HG03571 (cell line): ENCODE measurements at regions not wholly inside any gene's neighbourhood (a gene's known extent, or its start where the extent isn't known, plus 50 kb on each side); places are given as distances from the start of the nearest gene placed in this dataset.

Experiments
- ATAC-seq: cut with Tn5 transposase; IDR thresholded peaks from one replicate; pipeline ENCODE4 v1.9.1; 2021; ENCODE audit not compliant: unreplicated experiment

GRCh38 chr5:155068616-155069100 lies 55.1 kb downstream of the KIF4B start:
- no peak for ATAC-seq

GRCh38 chr5:155069961-155070360 lies 56.4 kb downstream of the KIF4B start:
- no peak for ATAC-seq

GRCh38 chr5:155070781-155071180 lies 57.2 kb downstream of the KIF4B start:
- ATAC-seq: no peak

- ATAC-seq: no peak
These were observed 62.8 kb downstream of the KIF4B start for GRCh38 chr5:155076379-155076778.

- no peak for ATAC-seq
These were observed 66.1 kb downstream of the KIF4B start for GRCh38 chr5:155079698-155080097.

- ATAC-seq: no peak
These were observed 67.2 kb downstream of the KIF4B start for GRCh38 chr5:155080721-155081120.

- no peak for ATAC-seq
These were observed 68.1 kb downstream of the KIF4B start for GRCh38 chr5:155081618-155082017.

- ATAC-seq: no peak
These were observed 68.8 kb downstream of the KIF4B start for GRCh38 chr5:155082401-155082800.

- ATAC-seq: no peak
These were observed 71.9 kb downstream of the KIF4B start for GRCh38 chr5:155085282-155085989.

- ATAC-seq: no peak
These were observed 73.5 kb downstream of the KIF4B start for GRCh38 chr5:155087036-155087435.

GRCh38 chr5:155088811-155089210 lies 75.3 kb downstream of the KIF4B start:
- no peak for ATAC-seq

- no peak for ATAC-seq
These were observed 76.1 kb downstream of the KIF4B start for GRCh38 chr5:155089643-155090042.

GRCh38 chr5:155091063-155091648 lies 77.6 kb downstream of the KIF4B start:
- ATAC-seq: no peak

GRCh38 chr5:155091768-155092717 lies 78.5 kb downstream of the KIF4B start:
- no peak for ATAC-seq

GRCh38 chr5:155094455-155094854 lies 80.9 kb downstream of the KIF4B start:
- ATAC-seq: no peak

GRCh38 chr5:155097995-155098394 lies 84.4 kb downstream of the KIF4B start:
- no peak for ATAC-seq

GRCh38 chr5:155098433-155098832 lies 84.9 kb downstream of the KIF4B start:
- ATAC-seq: no peak

- ATAC-seq: no peak
These were observed 88.1 kb downstream of the KIF4B start for GRCh38 chr5:155101697-155102096.

- ATAC-seq: no peak
These were observed 89.6 kb downstream of the KIF4B start for GRCh38 chr5:155103146-155103545.

GRCh38 chr5:155104441-155104840 lies 90.9 kb downstream of the KIF4B start:
- ATAC-seq: no peak

GRCh38 chr5:155106221-155106620 lies 92.7 kb downstream of the KIF4B start:
- no peak for ATAC-seq

- ATAC-seq: no peak
These were observed 100.3 kb downstream of the KIF4B start for GRCh38 chr5:155113888-155114287.
